HEK293 (cell line): ENCODE measurements at regions not wholly inside any gene's neighbourhood (a gene's known extent, or its start where the extent isn't known, plus 50 kb on each side); places are given as distances from the start of the nearest gene placed in this dataset.

Experiments
- CTCF ChIA-PET: fragments of 350-600 bp; formaldehyde crosslinking; extraction: SDS; loops from one replicate; lab custom pipeline; 2021; ENCODE audit warnings: antibody characterized with exemption; lab: Yijun Ruan, JAX
- POLR2A ChIA-PET: fragments of 300-600 bp; formaldehyde crosslinking; extraction: SDS; loops from one replicate; lab custom pipeline; 2020; ENCODE audit warnings: antibody characterized with exemption, inconsistent platforms; lab: Yijun Ruan, JAX
- H3K27ac ChIP-seq: fragments of 200-500 bp; sonication (Bioruptor generic); 2 replicates; pipeline ENCODE4 v1.5.1; 2014; ENCODE audit warnings: low read depth, low read length, control low read depth, inconsistent platforms; ENCODE audit errors: extremely low read depth
- H3K36me3 ChIP-seq, 2 experiments: fragments of 200-500 bp in 1 of 2; sonication (Bioruptor generic) in 1 of 2; 1 replicate in 1 of 2; 2 replicates in 1 of 2; pipeline ENCODE4 v1.5.1; 2014 to 2017; ENCODE audit warnings: inconsistent platforms in 2 of 2, low read length in 2 of 2; ENCODE audit not compliant: control insufficient read depth in 2 of 2, insufficient read depth in 1 of 2
- H3K4me1 ChIP-seq: fragments of 200-500 bp; sonication (Bioruptor generic); 2 replicates; pipeline ENCODE4 v1.5.1; 2014; ENCODE audit warnings: mild to moderate bottlenecking, low read length, inconsistent platforms; ENCODE audit not compliant: control insufficient read depth, insufficient read depth
- H3K4me3 ChIP-seq: 2 replicates; pipeline ENCODE4 v1.5.1; 2011; ENCODE audit warnings: low read depth, mild to moderate bottlenecking, control low read depth, low read length, moderate library complexity
- H3K9me3 ChIP-seq: fragments of 200-500 bp; sonication (Bioruptor generic); 2 replicates; pipeline ENCODE4 v1.5.1; 2014; ENCODE audit warnings: low read depth, low read length, inconsistent platforms; ENCODE audit not compliant: control insufficient read depth, insufficient read depth
- BCL11B ChIP-seq: fragments of 450-650 bp; formaldehyde crosslinking; IDR thresholded peaks from 2 replicates; pipeline ENCODE4 v1.5.1; 2016; ENCODE audit warnings: low read depth, missing biosample characterization, missing genetic modification characterization
- BCL6B ChIP-seq: fragments of 450-650 bp; formaldehyde crosslinking; IDR thresholded peaks from 2 replicates; pipeline ENCODE4 v1.5.1; 2017; ENCODE audit warnings: missing biosample characterization, missing genetic modification characterization
- GFI1B ChIP-seq: fragments of 450-650 bp; formaldehyde crosslinking; IDR thresholded peaks from 2 replicates; pipeline ENCODE4 v1.5.1; 2016; ENCODE audit warnings: missing biosample characterization, missing genetic modification characterization
- GLIS1 ChIP-seq: fragments of 450-650 bp; formaldehyde crosslinking; IDR thresholded peaks from 2 replicates; pipeline ENCODE4 v1.5.1; 2016; ENCODE audit warnings: missing biosample characterization, missing genetic modification characterization
- KLF8 ChIP-seq: fragments of 450-650 bp; formaldehyde crosslinking; IDR thresholded peaks from 2 replicates; pipeline ENCODE4 v1.5.1; 2016; ENCODE audit warnings: missing biosample characterization, missing genetic modification characterization
- PBX3 ChIP-seq: sonication (generic); formaldehyde crosslinking; IDR thresholded peaks from 2 replicates; pipeline ENCODE4 v1.8.1; 2022; ENCODE audit warnings: mild to moderate bottlenecking, moderate library complexity, missing genetic modification reagents
- YY1 ChIP-seq: fragments of 450-650 bp; formaldehyde crosslinking; IDR thresholded peaks from 2 replicates; pipeline ENCODE4 v1.5.1; 2018; ENCODE audit warnings: missing biosample characterization, missing genetic modification characterization
- ZNF148 ChIP-seq: fragments of 450-650 bp; formaldehyde crosslinking; IDR thresholded peaks from 2 replicates; pipeline ENCODE4 v1.5.0; 2017; ENCODE audit warnings: missing biosample characterization, missing genetic modification characterization, borderline replicate concordance
- ZNF221 ChIP-seq: fragments of 450-650 bp; formaldehyde crosslinking; IDR thresholded peaks from 2 replicates; pipeline ENCODE4 v1.5.1; 2017; ENCODE audit warnings: missing biosample characterization, missing genetic modification characterization, borderline replicate concordance
- ZNF248 ChIP-seq: fragments of 450-650 bp; formaldehyde crosslinking; IDR thresholded peaks from 2 replicates; pipeline ENCODE4 v1.5.1; 2017; ENCODE audit warnings: missing biosample characterization, missing genetic modification characterization
- ZNF280C ChIP-seq: fragments of 450-650 bp; formaldehyde crosslinking; IDR thresholded peaks from 2 replicates; pipeline ENCODE4 v1.5.1; 2016; ENCODE audit warnings: missing biosample characterization, missing genetic modification characterization
- ZNF280D ChIP-seq: fragments of 450-650 bp; formaldehyde crosslinking; IDR thresholded peaks from 2 replicates; pipeline ENCODE4 v1.5.1; 2016; ENCODE audit warnings: missing biosample characterization, missing genetic modification characterization
- ZNF292 ChIP-seq: fragments of 450-650 bp; formaldehyde crosslinking; IDR thresholded peaks from 2 replicates; pipeline ENCODE4 v1.5.1; 2016; ENCODE audit warnings: low read depth, missing biosample characterization, missing genetic modification characterization, borderline replicate concordance
- ZNF366 ChIP-seq: fragments of 450-650 bp; formaldehyde crosslinking; conservative IDR thresholded peaks from 2 replicates; pipeline ENCODE4 v1.5.1; 2016; ENCODE audit warnings: missing biosample characterization, missing genetic modification characterization
- ZNF416 ChIP-seq: fragments of 450-650 bp; formaldehyde crosslinking; IDR thresholded peaks from 2 replicates; pipeline ENCODE4 v1.5.1; 2016; ENCODE audit warnings: missing biosample characterization, missing genetic modification characterization
- ZNF433 ChIP-seq: fragments of 450-650 bp; formaldehyde crosslinking; IDR thresholded peaks from 2 replicates; pipeline ENCODE4 v1.5.1; 2016; ENCODE audit warnings: missing biosample characterization, missing genetic modification characterization, low read depth
- ZNF473 ChIP-seq: fragments of 450-650 bp; formaldehyde crosslinking; IDR thresholded peaks from 2 replicates; pipeline ENCODE4 v1.5.1; 2017; ENCODE audit warnings: missing biosample characterization, missing genetic modification characterization
- ZNF561 ChIP-seq: fragments of 450-650 bp; IDR thresholded peaks from 2 replicates; pipeline ENCODE4 v1.5.1; 2018; ENCODE audit warnings: missing biosample characterization, missing genetic modification characterization, borderline replicate concordance
- ZNF571 ChIP-seq: fragments of 450-650 bp; formaldehyde crosslinking; IDR thresholded peaks from 2 replicates; pipeline ENCODE4 v1.5.0; 2017; ENCODE audit warnings: missing biosample characterization, missing genetic modification characterization
- ZNF677 ChIP-seq: fragments of 450-650 bp; IDR thresholded peaks from 2 replicates; pipeline ENCODE4 v1.5.0; 2018; ENCODE audit warnings: missing biosample characterization, mild to moderate bottlenecking, missing genetic modification characterization, moderate library complexity
- ZSCAN16 ChIP-seq: fragments of 450-650 bp; formaldehyde crosslinking; IDR thresholded peaks from 2 replicates; pipeline ENCODE4 v1.5.1; 2016; ENCODE audit warnings: missing biosample characterization, missing genetic modification characterization
- ZSCAN30 ChIP-seq: fragments of 450-650 bp; IDR thresholded peaks from 2 replicates; pipeline ENCODE4 v1.5.1; 2018; ENCODE audit warnings: missing biosample characterization, mild to moderate bottlenecking, missing genetic modification characterization, moderate library complexity

GRCh38 chr13:64420181-64420580, 2810.0 kb downstream of the PCDH9 start:
- H3K36me3 ChIP-seq: no peaks in the 10 kb centered on the region
- H3K4me1 ChIP-seq: no peaks in the 10 kb centered on the region
- no peaks in the 10 kb centered on the region for H3K9me3 ChIP-seq
- ChIA-PET CTCF (no interaction called here), POLR2A (no interaction called here)
- no peak overlapping the region for H3K27ac ChIP-seq
- H3K4me3 ChIP-seq: no peak overlapping the region
- TF ChIP-seq ZNF248 (tag by site-specific recombination): no peak
- TF ChIP-seq ZNF280D (tag by site-specific recombination): no peak
- TF ChIP-seq ZNF366 (tag by site-specific recombination): no peak
- no peak for TF ChIP-seq ZNF473 (tag by site-specific recombination)

GRCh38 chr13:64417581-64417980, 2812.6 kb downstream of the PCDH9 start:
- H3K27ac ChIP-seq: no peak overlapping the region
- no peak for TF ChIP-seq ZNF292 (tag by site-specific recombination)
- TF ChIP-seq ZNF677 (tag by site-specific recombination): no peak
- no peak for TF ChIP-seq ZNF416 (tag by site-specific recombination)
- TF ChIP-seq KLF8 (tag by site-specific recombination): no peak
- POLR2A ChIA-PET: no interaction called here
- no peaks in the 10 kb centered on the region for H3K4me1 ChIP-seq
- CTCF ChIA-PET: no interaction called here
- H3K36me3 ChIP-seq: no peaks in the 10 kb centered on the region
- no peaks in the 10 kb centered on the region for H3K9me3 ChIP-seq
- H3K4me3 ChIP-seq: no peak overlapping the region

GRCh38 chr13:64414381-64414780, 2815.8 kb downstream of the PCDH9 start:
- CTCF ChIA-PET: no interaction called here
- H3K27ac ChIP-seq: no peak overlapping the region
- POLR2A ChIA-PET: no interaction called here
- H3K36me3 ChIP-seq: no peaks in the 10 kb centered on the region
- no peak overlapping the region for H3K4me3 ChIP-seq
- no peaks in the 10 kb centered on the region for H3K4me1 ChIP-seq
- no peaks in the 10 kb centered on the region for H3K9me3 ChIP-seq
- TF ChIP-seq GLIS1 (no peak), ZNF280C (no peak), BCL11B (tag by site-specific recombination) (no peak), ZNF148 (tag by site-specific recombination) (no peak), ZSCAN30 (tag by site-specific recombination) (no peak), ZNF571 (tag by site-specific recombination) (no peak), PBX3 (no peak), ZNF433 (tag by site-specific recombination) (no peak), YY1 (no peak), ZNF221 (tag by site-specific recombination) (no peak), ZNF292 (tag by site-specific recombination) (no peak), ZNF366 (tag by site-specific recombination) (no peak), ZSCAN16 (no peak), BCL6B (tag by site-specific recombination) (no peak), GFI1B (tag by site-specific recombination) (no peak), ZNF561 (tag by site-specific recombination) (no peak)
